AG09319 (cell line): ENCODE measurements at regions not wholly inside any gene's neighbourhood (a gene's known extent, or its start where the extent isn't known, plus 50 kb on each side); places are given as distances from the start of the nearest gene placed in this dataset.

Experiments used
- DNase-seq: peaks from one replicate; pipeline ENCODE4 v3.0.0-alpha.2; 2010; ENCODE audit warnings: low read depth; ENCODE audit errors: extremely low read depth
- TF ChIP-seq, protein P1 (sequence below): IDR thresholded peaks from 2 replicates; pipeline ENCODE4 v1.5.1; 2011; ENCODE audit warnings: low read depth, mild to moderate bottlenecking, inconsistent platforms, low read length, moderate library complexity

- TF ChIP-seq, protein P1, sequence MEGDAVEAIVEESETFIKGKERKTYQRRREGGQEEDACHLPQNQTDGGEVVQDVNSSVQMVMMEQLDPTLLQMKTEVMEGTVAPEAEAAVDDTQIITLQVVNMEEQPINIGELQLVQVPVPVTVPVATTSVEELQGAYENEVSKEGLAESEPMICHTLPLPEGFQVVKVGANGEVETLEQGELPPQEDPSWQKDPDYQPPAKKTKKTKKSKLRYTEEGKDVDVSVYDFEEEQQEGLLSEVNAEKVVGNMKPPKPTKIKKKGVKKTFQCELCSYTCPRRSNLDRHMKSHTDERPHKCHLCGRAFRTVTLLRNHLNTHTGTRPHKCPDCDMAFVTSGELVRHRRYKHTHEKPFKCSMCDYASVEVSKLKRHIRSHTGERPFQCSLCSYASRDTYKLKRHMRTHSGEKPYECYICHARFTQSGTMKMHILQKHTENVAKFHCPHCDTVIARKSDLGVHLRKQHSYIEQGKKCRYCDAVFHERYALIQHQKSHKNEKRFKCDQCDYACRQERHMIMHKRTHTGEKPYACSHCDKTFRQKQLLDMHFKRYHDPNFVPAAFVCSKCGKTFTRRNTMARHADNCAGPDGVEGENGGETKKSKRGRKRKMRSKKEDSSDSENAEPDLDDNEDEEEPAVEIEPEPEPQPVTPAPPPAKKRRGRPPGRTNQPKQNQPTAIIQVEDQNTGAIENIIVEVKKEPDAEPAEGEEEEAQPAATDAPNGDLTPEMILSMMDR: no peak
Observed at GRCh38 chr14:87601036-87601435, 391.9 kb downstream of the GALC start.

GRCh38 chr14:87600240-87600639, 392.7 kb downstream of the GALC start:
- TF ChIP-seq, protein P1: no peak
- DNase-seq: no peak

More at GRCh38 chr14:87601036-87601435, 391.9 kb downstream of the GALC start:
- no peak for DNase-seq

- DNase-seq: no peak
- TF ChIP-seq, protein P1: no peak
Observed at GRCh38 chr14:87581298-87581697, 411.7 kb downstream of the GALC start.

DNA sequence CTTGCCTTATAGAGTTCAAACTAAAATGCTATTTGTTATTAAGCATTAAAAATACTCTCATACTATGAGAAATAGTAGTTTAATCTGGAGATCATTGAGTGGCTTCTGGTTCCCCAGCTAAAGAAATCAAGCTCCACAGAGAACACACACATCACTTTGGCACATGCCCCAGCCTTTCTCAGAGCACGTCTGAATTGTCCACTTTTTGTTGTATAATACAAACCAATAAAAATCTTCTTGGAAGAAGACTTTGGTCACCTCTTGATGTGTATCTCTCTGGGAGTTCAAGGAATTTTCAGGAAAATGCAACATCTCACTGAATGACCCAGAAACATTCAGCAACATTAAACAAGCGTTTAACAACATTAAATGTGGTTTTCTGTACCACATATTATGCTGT, 413.9 kb downstream of the GALC start:
- TF ChIP-seq, protein P1: no peak
- DNase-seq: no peak

- no peak for DNase-seq
- TF ChIP-seq, protein P1: no peak
Observed at GRCh38 chr14:87575378-87575777, 417.6 kb downstream of the GALC start.

DNA sequence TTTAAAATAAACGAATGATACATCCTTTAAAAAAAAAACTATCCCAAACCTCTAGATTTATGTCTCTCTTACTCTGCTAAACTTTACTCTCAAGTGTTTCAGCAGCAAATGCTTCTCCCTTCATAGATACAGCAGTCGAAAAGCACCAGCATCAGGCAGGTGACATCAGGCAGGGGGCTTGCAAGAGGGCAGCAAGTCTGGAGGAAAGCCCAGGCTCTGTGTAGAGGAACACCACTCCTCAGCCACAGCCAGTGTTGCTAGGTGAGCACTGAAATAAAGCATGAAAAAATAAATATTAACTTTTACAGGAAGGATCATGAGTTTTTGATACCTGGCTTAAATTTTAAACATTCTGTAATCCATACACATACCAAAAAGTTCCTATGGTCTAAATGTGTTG, 419.4 kb downstream of the GALC start:
- TF ChIP-seq, protein P1: no peak
- DNase-seq: no peak

DNA sequence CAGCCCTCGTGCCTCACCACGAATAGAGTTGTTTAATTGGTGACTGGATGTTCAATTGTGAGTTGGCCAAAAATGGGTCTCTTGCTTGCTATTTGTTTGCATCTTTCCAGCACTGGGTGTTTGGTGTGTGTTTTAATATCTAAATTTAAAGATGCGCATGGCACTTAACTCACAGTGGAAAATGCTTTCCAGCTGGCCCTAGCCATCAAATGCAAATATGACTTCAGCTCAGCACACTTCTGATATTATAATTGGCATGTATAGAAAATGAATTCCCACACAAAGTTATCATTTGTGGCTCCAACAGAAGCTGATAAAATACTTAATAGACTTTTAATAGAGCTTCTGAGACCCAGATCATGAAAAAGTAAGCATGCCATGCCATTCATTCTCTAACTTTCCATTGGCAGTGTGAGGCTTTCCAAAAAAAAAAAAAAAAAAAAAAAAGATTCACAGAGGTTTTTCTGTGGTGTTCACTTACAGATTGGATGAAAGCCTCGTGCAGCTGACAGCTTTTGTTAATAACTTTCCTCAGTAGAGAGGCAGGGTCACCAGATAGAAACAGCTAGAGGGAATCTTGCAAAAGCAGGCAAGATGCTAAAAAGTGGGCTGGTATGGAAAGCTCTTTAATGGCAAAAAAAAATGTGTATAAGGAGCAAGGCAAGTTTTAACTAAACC, 425.2 kb downstream of the GALC start:
- TF ChIP-seq, protein P1: no peak
- no peak for DNase-seq
